Liver (tissue), 8 donors: ENCODE measurements at regions not wholly inside any gene's neighbourhood (a gene's known extent, or its start where the extent isn't known, plus 50 kb on each side); places are given as distances from the start of the nearest gene placed in this dataset.

Experiments
- DNase-seq: peaks from one replicate; pipeline ENCODE4 v3.0.0-alpha.2; 2017; ENCODE audit warnings: low spot score
- H3K27ac ChIP-seq, 2 donors: one replicate each; pipeline ENCODE4 v1.7.0; 2013; ENCODE audit warnings: inconsistent platforms in 2 of 2, low read length in 2 of 2, control low read depth in 1 of 2, low read depth in 1 of 2, mild to moderate bottlenecking in 1 of 2
- H3K27me3 ChIP-seq, 4 donors: one replicate each; pipeline versions ENCODE4 v1.6.1 to v1.7.0; 2013; ENCODE audit warnings: low read length in 3 of 4, inconsistent platforms in 1 of 4, mild to moderate bottlenecking in 1 of 4, moderate library complexity in 1 of 4; ENCODE audit not compliant: control insufficient read depth in 4 of 4, insufficient read depth in 4 of 4
- H3K36me3 ChIP-seq, 4 donors: one replicate each; pipeline versions ENCODE4 v1.6.1 to v1.7.0; 2013; ENCODE audit warnings: low read length in 3 of 4, mild to moderate bottlenecking in 3 of 4, low read depth in 1 of 4, moderate library complexity in 1 of 4; ENCODE audit not compliant: control insufficient read depth in 4 of 4, insufficient read depth in 3 of 4
- H3K4me1 ChIP-seq, 4 donors: one replicate each; pipeline versions ENCODE4 v1.6.1 to v1.7.0; 2013; ENCODE audit warnings: low read length in 3 of 4, mild to moderate bottlenecking in 3 of 4, moderate library complexity in 1 of 4; ENCODE audit not compliant: control insufficient read depth in 4 of 4, insufficient read depth in 4 of 4
- H3K4me3 ChIP-seq, 3 donors: one replicate each; pipeline versions ENCODE4 v1.6.1 to v1.7.0; 2013; ENCODE audit warnings: low read length in 3 of 3, control low read depth in 1 of 3, low read depth in 1 of 3, mild to moderate bottlenecking in 1 of 3
- H3K9ac ChIP-seq, 2 donors: one replicate each; pipeline ENCODE4 v1.7.0; 2013; ENCODE audit warnings: low read length in 2 of 2, mild to moderate bottlenecking in 2 of 2, moderate library complexity in 2 of 2, control low read depth in 1 of 2, low read depth in 1 of 2
- H3K9me3 ChIP-seq, 4 donors: one replicate each; pipeline versions ENCODE4 v1.6.1 to v1.7.0; 2013; ENCODE audit warnings: low read length in 3 of 4; ENCODE audit not compliant: control insufficient read depth in 4 of 4
- EGR1 ChIP-seq, 2 donors: IDR thresholded peaks; 2 replicates each; pipeline ENCODE4 v1.6.1; 2016 to 2018; ENCODE audit warnings: antibody characterized with exemption in 2 of 2, low read depth in 2 of 2
- FOXA1 ChIP-seq: IDR thresholded peaks from 2 replicates; pipeline ENCODE4 v1.6.1; 2016; ENCODE audit warnings: antibody characterized with exemption
- FOXA2 ChIP-seq: IDR thresholded peaks from 2 replicates; pipeline ENCODE4 v1.6.1; 2016; ENCODE audit warnings: antibody characterized with exemption
- GABPA ChIP-seq, 2 donors: IDR thresholded peaks in 1 of 2; conservative IDR thresholded peaks in 1 of 2; 2 replicates each; pipeline ENCODE4 v1.6.1; 2016; ENCODE audit warnings: antibody characterized with exemption in 2 of 2, mild to moderate bottlenecking in 1 of 2, moderate library complexity in 1 of 2
- HNF4A ChIP-seq, 2 donors: conservative IDR thresholded peaks; 2 replicates each; pipeline ENCODE4 v1.6.1; 2016; ENCODE audit warnings: antibody characterized with exemption in 2 of 2, mild to moderate bottlenecking in 2 of 2
- HNF4G ChIP-seq: IDR thresholded peaks from 2 replicates; pipeline ENCODE4 v1.6.1; 2016; ENCODE audit warnings: antibody characterized with exemption
- JUND ChIP-seq, 2 donors: IDR thresholded peaks; 2 replicates each; pipeline ENCODE4 v1.6.1; 2016; ENCODE audit warnings: antibody characterized with exemption in 2 of 2
- NR2F2 ChIP-seq: IDR thresholded peaks from 2 replicates; pipeline ENCODE4 v1.6.1; 2016; ENCODE audit warnings: antibody characterized with exemption
- RAD21 ChIP-seq, 2 donors: IDR thresholded peaks; 2 replicates each; pipeline ENCODE4 v1.6.1; 2016; ENCODE audit warnings: antibody characterized with exemption in 2 of 2, mild to moderate bottlenecking in 2 of 2
- RXRA ChIP-seq, 2 donors: IDR thresholded peaks; 2 replicates each; pipeline ENCODE4 v1.6.1; 2017 to 2018; ENCODE audit warnings: antibody characterized with exemption in 2 of 2, mild to moderate bottlenecking in 1 of 2
- SP1 ChIP-seq: IDR thresholded peaks from 2 replicates; pipeline ENCODE4 v1.6.1; 2018; ENCODE audit warnings: antibody characterized with exemption, mild to moderate bottlenecking
- TAF1 ChIP-seq: conservative IDR thresholded peaks from 2 replicates; pipeline ENCODE4 v1.6.1; 2016; ENCODE audit warnings: antibody characterized with exemption, mild to moderate bottlenecking
- YY1 ChIP-seq: IDR thresholded peaks from 2 replicates; pipeline ENCODE4 v1.6.1; 2016; ENCODE audit warnings: antibody characterized with exemption, mild to moderate bottlenecking
- WGBS: extraction: QIAGEN DNeasy Blood & Tissue Kit; methylation state at CpG from one replicate; pipeline ENCODE4 v1.1.7; 2013; 5-methylcytosine and 5-hydroxymethylcytosine counted together
- TF ChIP-seq, protein P1 (sequence below): IDR thresholded peaks from 2 replicates; pipeline ENCODE4 v1.6.1; 2016; ENCODE audit warnings: antibody characterized with exemption, mild to moderate bottlenecking
- TF ChIP-seq, protein P2 (sequence below): IDR thresholded peaks from 2 replicates; pipeline ENCODE4 v1.6.1; 2016; ENCODE audit warnings: antibody characterized with exemption
- TF ChIP-seq, protein P3 (sequence below): IDR thresholded peaks from 2 replicates; pipeline ENCODE4 v1.6.1; 2016; ENCODE audit warnings: antibody characterized with exemption
- TF ChIP-seq, protein P4 (sequence below): IDR thresholded peaks from 2 replicates; pipeline ENCODE4 v1.6.1; 2016; ENCODE audit warnings: antibody characterized with exemption
- TF ChIP-seq, protein P5 (sequence below): fragments of 150-350 bp; IDR thresholded peaks from 2 replicates; pipeline ENCODE4 v1.5.1; 2017; ENCODE audit warnings: improper control_type of control experiment, low read depth, low read length; ENCODE audit not compliant: missing input control
- donor health status: healthy.
- donor health status: healthy.
- donor health status: healthy.
- donor health status: healthy.
- donor health status: healthy.

DNA sequence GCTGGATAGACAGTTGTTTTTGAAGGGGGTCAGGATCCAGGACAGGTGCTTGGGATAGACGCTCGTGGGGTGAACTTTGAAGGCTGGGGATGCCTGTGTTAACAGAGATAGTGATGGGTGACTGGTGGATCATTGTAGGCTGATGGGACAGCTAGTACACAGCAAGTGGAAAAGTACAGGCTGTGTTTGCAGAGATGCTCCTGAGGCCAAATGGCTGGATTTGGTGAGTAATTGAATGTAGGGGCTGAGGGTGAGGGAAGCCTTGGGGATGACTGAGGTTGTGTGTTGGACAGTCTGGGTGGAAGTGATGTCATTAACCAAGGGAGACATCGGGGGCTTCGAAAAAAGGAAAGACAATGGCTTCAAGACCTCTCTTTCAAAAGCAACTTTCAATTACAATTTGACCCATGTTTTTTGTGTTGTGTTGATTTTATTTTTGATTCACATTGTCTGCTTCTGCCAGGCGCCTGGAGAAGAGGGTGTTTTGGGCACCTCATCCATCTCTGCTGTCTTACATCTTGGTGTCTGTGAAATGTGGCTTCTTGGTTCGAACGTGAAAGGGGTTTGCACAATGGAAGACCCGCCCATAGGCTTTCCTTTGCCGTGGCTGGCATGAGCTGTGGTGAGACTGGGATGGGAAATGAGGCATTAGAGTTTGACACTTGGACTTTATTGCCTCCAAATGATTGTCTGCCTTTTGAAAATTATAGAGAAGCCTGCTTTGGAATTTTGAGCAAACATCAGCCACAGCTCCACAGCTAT is 147.5 kb downstream of the FOXD2 start:
- Histone ChIP-seq H3K36me3 (no peaks in the 10 kb centered on the region), H3K4me3 (no peak overlapping the region), H3K4me1 (no peaks in the 10 kb centered on the region), H3K27me3 (no peaks in the 10 kb centered on the region), H3K27ac (no peak overlapping the region), H3K9me3 (no peaks in the 10 kb centered on the region), H3K9ac (no peak overlapping the region)
- WGBS = 81% methylated on average over 9 of the region's 9 CpGs
- TF ChIP-seq, protein P1, sequence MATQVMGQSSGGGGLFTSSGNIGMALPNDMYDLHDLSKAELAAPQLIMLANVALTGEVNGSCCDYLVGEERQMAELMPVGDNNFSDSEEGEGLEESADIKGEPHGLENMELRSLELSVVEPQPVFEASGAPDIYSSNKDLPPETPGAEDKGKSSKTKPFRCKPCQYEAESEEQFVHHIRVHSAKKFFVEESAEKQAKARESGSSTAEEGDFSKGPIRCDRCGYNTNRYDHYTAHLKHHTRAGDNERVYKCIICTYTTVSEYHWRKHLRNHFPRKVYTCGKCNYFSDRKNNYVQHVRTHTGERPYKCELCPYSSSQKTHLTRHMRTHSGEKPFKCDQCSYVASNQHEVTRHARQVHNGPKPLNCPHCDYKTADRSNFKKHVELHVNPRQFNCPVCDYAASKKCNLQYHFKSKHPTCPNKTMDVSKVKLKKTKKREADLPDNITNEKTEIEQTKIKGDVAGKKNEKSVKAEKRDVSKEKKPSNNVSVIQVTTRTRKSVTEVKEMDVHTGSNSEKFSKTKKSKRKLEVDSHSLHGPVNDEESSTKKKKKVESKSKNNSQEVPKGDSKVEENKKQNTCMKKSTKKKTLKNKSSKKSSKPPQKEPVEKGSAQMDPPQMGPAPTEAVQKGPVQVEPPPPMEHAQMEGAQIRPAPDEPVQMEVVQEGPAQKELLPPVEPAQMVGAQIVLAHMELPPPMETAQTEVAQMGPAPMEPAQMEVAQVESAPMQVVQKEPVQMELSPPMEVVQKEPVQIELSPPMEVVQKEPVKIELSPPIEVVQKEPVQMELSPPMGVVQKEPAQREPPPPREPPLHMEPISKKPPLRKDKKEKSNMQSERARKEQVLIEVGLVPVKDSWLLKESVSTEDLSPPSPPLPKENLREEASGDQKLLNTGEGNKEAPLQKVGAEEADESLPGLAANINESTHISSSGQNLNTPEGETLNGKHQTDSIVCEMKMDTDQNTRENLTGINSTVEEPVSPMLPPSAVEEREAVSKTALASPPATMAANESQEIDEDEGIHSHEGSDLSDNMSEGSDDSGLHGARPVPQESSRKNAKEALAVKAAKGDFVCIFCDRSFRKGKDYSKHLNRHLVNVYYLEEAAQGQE = no peak
- TF ChIP-seq, protein P2, sequence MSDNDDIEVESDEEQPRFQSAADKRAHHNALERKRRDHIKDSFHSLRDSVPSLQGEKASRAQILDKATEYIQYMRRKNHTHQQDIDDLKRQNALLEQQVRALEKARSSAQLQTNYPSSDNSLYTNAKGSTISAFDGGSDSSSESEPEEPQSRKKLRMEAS = no peak
- TF ChIP-seq SP1 (no peak), NR2F2 (no peak), FOXA1 (no peak), JUND (IDR thresholded peaks at IDR 0.05) (no peak), FOXA2 (no peak), TAF1 (no peak), HNF4A (conservative IDR thresholded peaks at IDR 0.05) (no peak), HNF4G (no peak), YY1 (no peak)
- TF ChIP-seq, protein P3, sequence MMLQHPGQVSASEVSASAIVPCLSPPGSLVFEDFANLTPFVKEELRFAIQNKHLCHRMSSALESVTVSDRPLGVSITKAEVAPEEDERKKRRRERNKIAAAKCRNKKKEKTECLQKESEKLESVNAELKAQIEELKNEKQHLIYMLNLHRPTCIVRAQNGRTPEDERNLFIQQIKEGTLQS = no peak
- DNase-seq = no peak

DNA sequence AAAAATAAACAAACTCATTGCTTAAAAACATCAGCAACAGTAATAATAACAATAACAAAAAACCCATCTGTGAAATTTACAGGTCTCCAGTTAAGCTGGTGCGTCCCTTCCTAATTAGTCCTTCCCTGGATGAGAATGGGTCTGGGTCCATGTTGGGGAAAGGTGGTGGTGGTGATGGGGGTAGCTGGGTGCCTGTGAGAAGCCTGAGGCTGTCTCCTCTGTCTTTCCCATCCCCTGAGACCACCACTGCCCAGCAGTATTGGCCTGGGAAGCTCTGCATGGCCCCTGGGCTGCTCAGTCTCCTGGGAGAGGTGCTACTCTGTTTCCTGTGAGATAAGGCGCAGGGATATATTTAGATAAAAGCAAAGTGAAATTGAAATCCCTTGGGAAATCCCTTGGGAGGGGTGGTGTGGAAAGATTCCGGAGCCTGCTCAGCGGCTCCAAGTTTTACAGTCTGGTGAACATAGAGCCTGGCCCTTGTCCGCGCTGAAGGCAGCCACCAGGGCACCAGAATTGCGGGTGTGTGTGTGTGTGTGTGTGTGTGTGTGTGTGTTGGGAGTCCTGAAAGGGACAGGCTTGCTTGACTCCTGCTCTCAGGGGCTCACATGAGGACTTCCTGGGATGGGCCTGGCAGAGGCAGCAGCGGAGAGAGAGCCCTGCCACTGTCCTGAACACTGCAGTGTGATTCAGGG is 150.2 kb downstream of the FOXD2 start:
- H3K27me3 ChIP-seq = peaks cover 0 to 6% (median 0%) of the 10 kb centered on the region in 4 donors

More for the DNA sequence above, 150.2 kb downstream of the FOXD2 start:
- no peak overlapping the region for H3K4me3 ChIP-seq
- H3K9me3 ChIP-seq = no peaks in the 10 kb centered on the region
- H3K27ac ChIP-seq = no peak overlapping the region
- H3K4me1 ChIP-seq = peaks cover 0 to 4% (median 0%) of the 10 kb centered on the region in 4 donors
- DNase-seq = peak; percentile 31
- H3K9ac ChIP-seq = no peak overlapping the region
- H3K36me3 ChIP-seq = no peaks in the 10 kb centered on the region
- WGBS = 70% methylated on average over 8 of the region's 8 CpGs
- TF ChIP-seq HNF4A (conservative IDR thresholded peaks at IDR 0.05) (no peak), RAD21 (IDR thresholded peaks at IDR 0.05) (no peak), SP1 (no peak), NR2F2 (no peak), TAF1 (no peak), JUND (IDR thresholded peaks at IDR 0.05) (no peak), FOXA2 (no peak), RXRA (IDR thresholded peaks at IDR 0.05) (no peak), EGR1 (IDR thresholded peaks at IDR 0.05; ENCODE audit: low read depth in 2 of 2) (no peak), YY1 (no peak), GABPA (IDR thresholded peaks at IDR 0.05 in 1 of 2, conservative IDR thresholded peaks at IDR 0.05 in 1 of 2) (no peak), FOXA1 (no peak)
- TF ChIP-seq, protein P3 = no peak
- TF ChIP-seq, protein P4, sequence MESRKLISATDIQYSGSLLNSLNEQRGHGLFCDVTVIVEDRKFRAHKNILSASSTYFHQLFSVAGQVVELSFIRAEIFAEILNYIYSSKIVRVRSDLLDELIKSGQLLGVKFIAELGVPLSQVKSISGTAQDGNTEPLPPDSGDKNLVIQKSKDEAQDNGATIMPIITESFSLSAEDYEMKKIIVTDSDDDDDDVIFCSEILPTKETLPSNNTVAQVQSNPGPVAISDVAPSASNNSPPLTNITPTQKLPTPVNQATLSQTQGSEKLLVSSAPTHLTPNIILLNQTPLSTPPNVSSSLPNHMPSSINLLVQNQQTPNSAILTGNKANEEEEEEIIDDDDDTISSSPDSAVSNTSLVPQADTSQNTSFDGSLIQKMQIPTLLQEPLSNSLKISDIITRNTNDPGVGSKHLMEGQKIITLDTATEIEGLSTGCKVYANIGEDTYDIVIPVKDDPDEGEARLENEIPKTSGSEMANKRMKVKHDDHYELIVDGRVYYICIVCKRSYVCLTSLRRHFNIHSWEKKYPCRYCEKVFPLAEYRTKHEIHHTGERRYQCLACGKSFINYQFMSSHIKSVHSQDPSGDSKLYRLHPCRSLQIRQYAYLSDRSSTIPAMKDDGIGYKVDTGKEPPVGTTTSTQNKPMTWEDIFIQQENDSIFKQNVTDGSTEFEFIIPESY = no peak
- TF ChIP-seq, protein P5, sequence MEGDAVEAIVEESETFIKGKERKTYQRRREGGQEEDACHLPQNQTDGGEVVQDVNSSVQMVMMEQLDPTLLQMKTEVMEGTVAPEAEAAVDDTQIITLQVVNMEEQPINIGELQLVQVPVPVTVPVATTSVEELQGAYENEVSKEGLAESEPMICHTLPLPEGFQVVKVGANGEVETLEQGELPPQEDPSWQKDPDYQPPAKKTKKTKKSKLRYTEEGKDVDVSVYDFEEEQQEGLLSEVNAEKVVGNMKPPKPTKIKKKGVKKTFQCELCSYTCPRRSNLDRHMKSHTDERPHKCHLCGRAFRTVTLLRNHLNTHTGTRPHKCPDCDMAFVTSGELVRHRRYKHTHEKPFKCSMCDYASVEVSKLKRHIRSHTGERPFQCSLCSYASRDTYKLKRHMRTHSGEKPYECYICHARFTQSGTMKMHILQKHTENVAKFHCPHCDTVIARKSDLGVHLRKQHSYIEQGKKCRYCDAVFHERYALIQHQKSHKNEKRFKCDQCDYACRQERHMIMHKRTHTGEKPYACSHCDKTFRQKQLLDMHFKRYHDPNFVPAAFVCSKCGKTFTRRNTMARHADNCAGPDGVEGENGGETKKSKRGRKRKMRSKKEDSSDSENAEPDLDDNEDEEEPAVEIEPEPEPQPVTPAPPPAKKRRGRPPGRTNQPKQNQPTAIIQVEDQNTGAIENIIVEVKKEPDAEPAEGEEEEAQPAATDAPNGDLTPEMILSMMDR = no peak
- TF ChIP-seq, protein P1 = no peak
